GM12878 (cell line): ENCODE measurements at regions not wholly inside any gene's neighbourhood (a gene's known extent, or its start where the extent isn't known, plus 50 kb on each side); places are given as distances from the start of the nearest gene placed in this dataset.

Experiments used
- ATAC-seq: fragments of 200-7000 bp; cut with Tn5 transposase; 3 replicates; pipeline ENCODE4 v1.9.1; 2020; ENCODE audit warnings: mild to moderate bottlenecking, moderate library complexity
- BruUV-seq: library from RNA; stranded (reverse); fragments of 400-500 nt; replicated peaks from 2 replicates; lab custom pipeline; 2021; lab: Mats Ljungman, UMichigan
- CTCF ChIA-PET: fragments of 300-600 bp; sonication (Branson Sonifier 250); formaldehyde crosslinking; extraction: SDS; loops from one replicate; lab custom pipeline; 2021; ENCODE audit warnings: inconsistent platforms; lab: Yijun Ruan, JAX
- POLR2A ChIA-PET: fragments of 350-600 bp; formaldehyde crosslinking; extraction: SDS; loops from one replicate; lab custom pipeline; 2021; ENCODE audit warnings: inconsistent platforms; lab: Charles Lee
- RAD21 ChIA-PET: fragments of 300-600 bp; sonication (Branson Sonifier 250); formaldehyde crosslinking; loops from one replicate; lab custom pipeline; 2023; ENCODE audit warnings: antibody characterized with exemption; ENCODE audit not compliant: unreplicated experiment; lab: Charles Lee
- SMC1A ChIA-PET: fragments of 300-600 bp; sonication (Branson Sonifier 250); formaldehyde crosslinking; loops from one replicate; lab custom pipeline; 2023; ENCODE audit not compliant: unreplicated experiment, uncharacterized antibody; lab: Charles Lee
- DNase-seq: peaks from one replicate; pipeline ENCODE4 v3.0.0-alpha.2; 2011; ENCODE audit warnings: low read depth, low spot score
- FAIRE-seq: peaks from 3 replicates; lab custom pipeline; 2011; peaks lifted over from hg19 to GRCh38; lab: Jason Lieb, UNC
- H2AFZ ChIP-seq: 2 replicates; pipeline ENCODE4 v1.6.0; 2011; ENCODE audit warnings: low read depth, low read length, control low read depth; ENCODE audit not compliant: control insufficient read depth
- H3K27ac ChIP-seq: 2 replicates; pipeline ENCODE4 v1.5.1; 2011; ENCODE audit warnings: control low read depth; ENCODE audit not compliant: control insufficient read depth, insufficient read depth
- H3K27me3 ChIP-seq, 2 experiments: replicated peaks in 1 of 2; 2 replicates each; pipeline versions ENCODE4 v1.6.0 to v1.6.1; 2011; ENCODE audit warnings: low read length in 1 of 2; ENCODE audit not compliant: control insufficient read depth in 2 of 2, insufficient read depth in 2 of 2
- H3K36me3 ChIP-seq, 2 experiments: 2 replicates each; pipeline ENCODE4 v1.5.1; 2011; ENCODE audit warnings: low read length in 1 of 2; ENCODE audit not compliant: control insufficient read depth in 2 of 2, insufficient read depth in 2 of 2
- H3K4me1 ChIP-seq: 2 replicates; pipeline ENCODE4 v1.6.1; 2011; ENCODE audit warnings: mild to moderate bottlenecking, low read length, moderate library complexity, mixed read lengths; ENCODE audit not compliant: control insufficient read depth, insufficient read depth
- H3K4me2 ChIP-seq: 2 replicates; pipeline ENCODE4 v1.6.0; 2011; ENCODE audit warnings: control low read depth; ENCODE audit not compliant: control insufficient read depth, insufficient read depth
- H3K4me3 ChIP-seq: fragments of 200-600 bp; sonication (generic); 2 replicates; pipeline ENCODE4 v1.5.1; 2016
- H3K79me2 ChIP-seq: 2 replicates; pipeline ENCODE4 v1.6.0; 2011; ENCODE audit warnings: low read length; ENCODE audit not compliant: control insufficient read depth, insufficient read depth
- H3K9ac ChIP-seq: 2 replicates; pipeline ENCODE4 v1.8.0; 2011; ENCODE audit warnings: low read length, control low read depth, mixed read lengths; ENCODE audit not compliant: control insufficient read depth, insufficient read depth
- H3K9me3 ChIP-seq: replicated peaks from 3 replicates; pipeline ENCODE4 v1.5.1; 2011; ENCODE audit warnings: mild to moderate bottlenecking, low read length; ENCODE audit not compliant: control insufficient read depth, insufficient read depth
- H4K20me1 ChIP-seq: 2 replicates; pipeline ENCODE4 v1.6.0; 2011; ENCODE audit not compliant: control insufficient read depth, insufficient read depth
- CBX3 ChIP-seq: fragments of 200-600 bp; sonication (generic); IDR thresholded peaks from 2 replicates; pipeline ENCODE4 v1.6.1; 2016; ENCODE audit warnings: low read depth, borderline replicate concordance
- CBX5 ChIP-seq: sonication (generic); IDR thresholded peaks from 2 replicates; pipeline ENCODE4 v1.6.1; 2016; ENCODE audit warnings: low read depth, moderate library complexity, mild to moderate bottlenecking, inconsistent platforms
- CHD1 ChIP-seq: IDR thresholded peaks from 2 replicates; pipeline ENCODE4 v1.6.1; 2012; ENCODE audit warnings: low read depth, low read length, improper control_type of control experiment
- SMAD1 ChIP-seq: fragments of 450-650 bp; IDR thresholded peaks from 2 replicates; pipeline ENCODE4 v1.6.1; 2018; ENCODE audit warnings: mild to moderate bottlenecking, low read depth; ENCODE audit not compliant: partially characterized antibody
- SMAD5 ChIP-seq: IDR thresholded peaks from 2 replicates; pipeline ENCODE4 v1.6.1; 2016; ENCODE audit warnings: antibody characterized with exemption, low read depth
- YBX1 ChIP-seq: fragments of 450-650 bp; IDR thresholded peaks from 2 replicates; pipeline ENCODE4 v1.6.1; 2016; ENCODE audit warnings: antibody characterized with exemption
- ZNF274 ChIP-seq: IDR thresholded peaks from one replicate; pipeline ENCODE4 v1.8.0; 2011; ENCODE audit not compliant: insufficient read length, insufficient read depth
- WGBS: methylation state at CpG from one replicate; pipeline ENCODE4 v1.1.6; 2016; ENCODE audit warnings: low lambda C conversion rate; ENCODE audit not compliant: insufficient replicate concordance, insufficient coverage; ENCODE audit errors: missing lambda C conversion rate; 5-methylcytosine and 5-hydroxymethylcytosine counted together
- in situ Hi-C: fragments of 300-500 bp; cut with MboI; formaldehyde crosslinking; loops from 9 replicates; pipeline ENCODE4 v1.14.3; 2018; ENCODE audit warnings: mixed read lengths
- intact Hi-C: fragments of 100-400 bp; cut with micrococcal nuclease; formaldehyde crosslinking; loops from one replicate; pipeline ENCODE4 v1.14.2; 2022; ENCODE audit not compliant: unreplicated experiment
- TF ChIP-seq, protein P1 (sequence below): fragments of 450-650 bp; IDR thresholded peaks from 2 replicates; pipeline ENCODE4 v1.6.1; 2017; ENCODE audit warnings: mild to moderate bottlenecking, low read depth, inconsistent platforms; ENCODE audit not compliant: poor library complexity, severe bottlenecking
- TF ChIP-seq, protein P2 (sequence below): fragments of 150-350 bp; IDR thresholded peaks from 2 replicates; pipeline ENCODE4 v1.6.1; 2014; ENCODE audit warnings: mild to moderate bottlenecking, low read depth, low read length
- TF ChIP-seq, protein P3 (sequence below): fragments of 150-350 bp; IDR thresholded peaks from 2 replicates; pipeline ENCODE4 v1.6.1; 2016; ENCODE audit warnings: low read depth, low read length

DNA sequence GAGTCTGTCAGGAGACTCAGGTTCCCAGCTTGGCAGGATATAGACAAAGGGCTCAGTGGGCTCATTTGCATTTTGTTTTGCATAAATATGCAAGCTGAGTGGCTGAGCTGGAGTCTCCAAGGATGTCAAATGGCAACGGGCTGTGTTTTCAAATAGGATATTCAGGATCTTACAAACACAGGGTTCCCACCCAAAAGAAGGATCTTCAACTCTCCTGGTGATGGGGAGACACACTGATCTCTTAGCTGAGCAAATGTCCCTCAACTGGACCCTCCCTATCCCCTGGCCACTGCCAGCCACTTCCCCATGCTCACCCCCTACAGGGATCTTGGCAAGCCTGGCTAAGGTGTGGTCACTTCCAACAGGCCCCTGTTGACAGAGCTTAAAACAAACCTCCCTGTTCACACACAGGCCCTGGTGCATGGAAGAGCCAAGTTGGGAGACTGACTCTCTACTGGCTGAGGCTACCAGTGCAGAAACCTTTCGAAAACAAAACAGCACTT is 61.6 kb downstream of the SOX9 start:
- DNase-seq: no peak
- no peaks in the 10 kb centered on the region for H4K20me1 ChIP-seq
- H3K9me3 ChIP-seq: no peaks in the 10 kb centered on the region
- SMC1A ChIA-PET: interaction anchor here (1.3 kb wide), 1 partner anchor 11 kb away, joined by 3 read pairs; no protein-coding TSS in a partner anchor
- no peaks in the 10 kb centered on the region for H3K36me3 ChIP-seq
- no peak overlapping the region for H2AFZ ChIP-seq
- FAIRE-seq: no peak
- no peaks in the 10 kb centered on the region for H3K79me2 ChIP-seq
- TF ChIP-seq YBX1 (no peak), SMAD5 (no peak)
- H3K4me3 ChIP-seq: no peak overlapping the region
- in situ Hi-C loops: no loop called here
- no peak overlapping the region for H3K27ac ChIP-seq
- 0% methylated on average over 2 of the region's 2 CpGs for WGBS
- intact Hi-C loops: no loop called here
- ATAC-seq: no peak
- no peak overlapping the region for H3K9ac ChIP-seq
- H3K4me2 ChIP-seq: no peak overlapping the region
- H3K27me3 ChIP-seq: no peaks in the 10 kb centered on the region; a peak in 1 of 4 replicates
- H3K4me1 ChIP-seq: no peaks in the 10 kb centered on the region
- no TSS peak for BruUV-seq
- CTCF ChIA-PET: no interaction called here
- POLR2A ChIA-PET: no interaction called here
- RAD21 ChIA-PET: no interaction called here

DNA sequence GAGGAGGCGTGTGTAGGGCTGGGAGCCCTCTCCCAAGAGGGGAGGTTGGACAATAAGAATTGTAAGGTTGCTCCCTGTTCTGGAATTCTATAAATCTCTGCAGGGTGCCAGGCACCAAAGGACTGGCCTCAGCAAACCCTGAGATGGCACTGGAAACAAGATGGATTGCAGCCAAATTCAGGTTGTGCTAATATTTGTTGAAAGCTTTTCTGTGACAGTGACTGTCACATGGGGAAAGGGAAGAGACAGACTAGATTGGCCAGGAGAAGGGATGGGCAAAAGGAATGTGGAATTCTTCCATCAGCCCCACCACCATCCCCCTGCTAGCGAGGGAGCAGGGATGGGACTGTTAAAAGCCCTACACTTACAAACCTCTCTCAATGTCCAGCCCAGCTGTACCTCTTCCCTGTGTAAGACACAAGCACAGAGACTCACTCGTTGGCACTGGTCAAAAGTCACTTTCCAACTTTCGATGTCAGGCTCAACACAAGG is 62.4 kb downstream of the SOX9 start:
- ChIA-PET CTCF (no interaction called here), SMC1A (interaction anchor here (1.3 kb wide), 1 partner anchor 12 kb away, joined by 3 read pairs; no protein-coding TSS in a partner anchor), RAD21 (no interaction called here), POLR2A (no interaction called here)
- intact Hi-C loops (no loop called here), in situ Hi-C loops (no loop called here)
- no TSS peak for BruUV-seq
- no peaks in the 10 kb centered on the region for H3K79me2 ChIP-seq
- FAIRE-seq (no peak), ATAC-seq (no peak), DNase-seq (no peak)
- no peak overlapping the region for H3K4me3 ChIP-seq
- no peak overlapping the region for H3K27ac ChIP-seq
- TF ChIP-seq, protein P1, sequence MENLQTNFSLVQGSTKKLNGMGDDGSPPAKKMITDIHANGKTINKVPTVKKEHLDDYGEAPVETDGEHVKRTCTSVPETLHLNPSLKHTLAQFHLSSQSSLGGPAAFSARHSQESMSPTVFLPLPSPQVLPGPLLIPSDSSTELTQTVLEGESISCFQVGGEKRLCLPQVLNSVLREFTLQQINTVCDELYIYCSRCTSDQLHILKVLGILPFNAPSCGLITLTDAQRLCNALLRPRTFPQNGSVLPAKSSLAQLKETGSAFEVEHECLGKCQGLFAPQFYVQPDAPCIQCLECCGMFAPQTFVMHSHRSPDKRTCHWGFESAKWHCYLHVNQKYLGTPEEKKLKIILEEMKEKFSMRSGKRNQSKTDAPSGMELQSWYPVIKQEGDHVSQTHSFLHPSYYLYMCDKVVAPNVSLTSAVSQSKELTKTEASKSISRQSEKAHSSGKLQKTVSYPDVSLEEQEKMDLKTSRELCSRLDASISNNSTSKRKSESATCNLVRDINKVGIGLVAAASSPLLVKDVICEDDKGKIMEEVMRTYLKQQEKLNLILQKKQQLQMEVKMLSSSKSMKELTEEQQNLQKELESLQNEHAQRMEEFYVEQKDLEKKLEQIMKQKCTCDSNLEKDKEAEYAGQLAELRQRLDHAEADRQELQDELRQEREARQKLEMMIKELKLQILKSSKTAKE: no peak
- TF ChIP-seq, protein P2, sequence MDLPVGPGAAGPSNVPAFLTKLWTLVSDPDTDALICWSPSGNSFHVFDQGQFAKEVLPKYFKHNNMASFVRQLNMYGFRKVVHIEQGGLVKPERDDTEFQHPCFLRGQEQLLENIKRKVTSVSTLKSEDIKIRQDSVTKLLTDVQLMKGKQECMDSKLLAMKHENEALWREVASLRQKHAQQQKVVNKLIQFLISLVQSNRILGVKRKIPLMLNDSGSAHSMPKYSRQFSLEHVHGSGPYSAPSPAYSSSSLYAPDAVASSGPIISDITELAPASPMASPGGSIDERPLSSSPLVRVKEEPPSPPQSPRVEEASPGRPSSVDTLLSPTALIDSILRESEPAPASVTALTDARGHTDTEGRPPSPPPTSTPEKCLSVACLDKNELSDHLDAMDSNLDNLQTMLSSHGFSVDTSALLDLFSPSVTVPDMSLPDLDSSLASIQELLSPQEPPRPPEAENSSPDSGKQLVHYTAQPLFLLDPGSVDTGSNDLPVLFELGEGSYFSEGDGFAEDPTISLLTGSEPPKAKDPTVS: no peak
- TF ChIP-seq CBX3 (no peak), CHD1 (no peak), SMAD1 (no peak), ZNF274 (no peak), CBX5 (no peak)
- TF ChIP-seq, protein P3, sequence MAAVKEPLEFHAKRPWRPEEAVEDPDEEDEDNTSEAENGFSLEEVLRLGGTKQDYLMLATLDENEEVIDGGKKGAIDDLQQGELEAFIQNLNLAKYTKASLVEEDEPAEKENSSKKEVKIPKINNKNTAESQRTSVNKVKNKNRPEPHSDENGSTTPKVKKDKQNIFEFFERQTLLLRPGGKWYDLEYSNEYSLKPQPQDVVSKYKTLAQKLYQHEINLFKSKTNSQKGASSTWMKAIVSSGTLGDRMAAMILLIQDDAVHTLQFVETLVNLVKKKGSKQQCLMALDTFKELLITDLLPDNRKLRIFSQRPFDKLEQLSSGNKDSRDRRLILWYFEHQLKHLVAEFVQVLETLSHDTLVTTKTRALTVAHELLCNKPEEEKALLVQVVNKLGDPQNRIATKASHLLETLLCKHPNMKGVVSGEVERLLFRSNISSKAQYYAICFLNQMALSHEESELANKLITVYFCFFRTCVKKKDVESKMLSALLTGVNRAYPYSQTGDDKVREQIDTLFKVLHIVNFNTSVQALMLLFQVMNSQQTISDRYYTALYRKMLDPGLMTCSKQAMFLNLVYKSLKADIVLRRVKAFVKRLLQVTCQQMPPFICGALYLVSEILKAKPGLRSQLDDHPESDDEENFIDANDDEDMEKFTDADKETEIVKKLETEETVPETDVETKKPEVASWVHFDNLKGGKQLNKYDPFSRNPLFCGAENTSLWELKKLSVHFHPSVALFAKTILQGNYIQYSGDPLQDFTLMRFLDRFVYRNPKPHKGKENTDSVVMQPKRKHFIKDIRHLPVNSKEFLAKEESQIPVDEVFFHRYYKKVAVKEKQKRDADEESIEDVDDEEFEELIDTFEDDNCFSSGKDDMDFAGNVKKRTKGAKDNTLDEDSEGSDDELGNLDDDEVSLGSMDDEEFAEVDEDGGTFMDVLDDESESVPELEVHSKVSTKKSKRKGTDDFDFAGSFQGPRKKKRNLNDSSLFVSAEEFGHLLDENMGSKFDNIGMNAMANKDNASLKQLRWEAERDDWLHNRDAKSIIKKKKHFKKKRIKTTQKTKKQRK: no peak
- H3K9me3 ChIP-seq: no peaks in the 10 kb centered on the region
- WGBS: 18% methylated on average over 4 of the region's 4 CpGs
- no peaks in the 10 kb centered on the region for H4K20me1 ChIP-seq
- H2AFZ ChIP-seq: no peak overlapping the region
- no peaks in the 10 kb centered on the region for H3K4me1 ChIP-seq
- no peak overlapping the region for H3K9ac ChIP-seq
- no peaks in the 10 kb centered on the region for H3K27me3 ChIP-seq
- H3K4me2 ChIP-seq: no peak overlapping the region
- H3K36me3 ChIP-seq: no peaks in the 10 kb centered on the region
